IMR-90 (cell line): ENCODE measurements at regions not wholly inside any gene's neighbourhood (a gene's known extent, or its start where the extent isn't known, plus 50 kb on each side); places are given as distances from the start of the nearest gene placed in this dataset.
A peak's percentile ranks its signal among the peaks of the same experiment; 100 is the strongest.

ENCODE experiments used
- ATAC-seq: fragments of 200-7000 bp; cut with Tn5 transposase; 2 replicates; pipeline ENCODE4 v1.9.1; 2020; ENCODE audit warnings: low read depth, mild to moderate bottlenecking, moderate library complexity
- BruUV-seq: library from RNA; stranded (reverse); fragments of 400-500 nt; replicated peaks from 2 replicates; lab custom pipeline; 2021; lab: Mats Ljungman, UMichigan
- CTCF ChIA-PET: fragments of 300-600 bp; formaldehyde crosslinking; extraction: SDS; loops from one replicate; lab custom pipeline; 2021; ENCODE audit warnings: antibody characterized with exemption; lab: Yijun Ruan, JAX
- POLR2A ChIA-PET: fragments of 300-600 bp; sonication (Branson Sonifier 250); formaldehyde crosslinking; loops from one replicate; lab custom pipeline; 2022; ENCODE audit warnings: antibody characterized with exemption; ENCODE audit not compliant: unreplicated experiment; lab: Charles Lee
- DNase-seq: peaks from one replicate; pipeline ENCODE4 v3.0.0; 2013
- H2AFZ ChIP-seq: replicated peaks from 2 replicates; pipeline ENCODE3; 2013; ENCODE audit warnings: low read length, mild to moderate bottlenecking; ENCODE audit not compliant: poor library complexity
- H2AK5ac ChIP-seq: 2 replicates; pipeline ENCODE4 v1.6.1; 2013; ENCODE audit warnings: low read depth, low read length, inconsistent platforms
- H2AK9ac ChIP-seq: replicated peaks from 2 replicates; pipeline ENCODE3; 2013; ENCODE audit warnings: mild to moderate bottlenecking, low read depth, low read length, moderate library complexity; ENCODE audit not compliant: poor library complexity
- H2BK120ac ChIP-seq: 2 replicates; pipeline ENCODE4 v1.6.1; 2013; ENCODE audit warnings: low read depth, low read length, inconsistent platforms
- H2BK15ac ChIP-seq: 3 replicates; pipeline ENCODE4 v1.6.1; 2013; ENCODE audit warnings: low read depth, low read length, inconsistent platforms
- H2BK20ac ChIP-seq: 2 replicates; pipeline ENCODE4 v1.6.1; 2013; ENCODE audit warnings: low read depth, mild to moderate bottlenecking, inconsistent platforms, low read length, moderate library complexity
- H2BK5ac ChIP-seq: 2 replicates; pipeline ENCODE4 v1.6.1; 2013; ENCODE audit warnings: mild to moderate bottlenecking, low read depth, low read length, inconsistent platforms; ENCODE audit not compliant: poor library complexity, severe bottlenecking
- H3K14ac ChIP-seq: replicated peaks from 2 replicates; pipeline ENCODE4 v1.6.1; 2013; ENCODE audit warnings: low read depth, low read length, inconsistent platforms
- H3K18ac ChIP-seq: 2 replicates; pipeline ENCODE4 v1.6.1; 2013; ENCODE audit warnings: low read depth, low read length, control low read depth
- H3K23ac ChIP-seq: 2 replicates; pipeline ENCODE4 v1.6.1; 2013; ENCODE audit warnings: low read depth, low read length, inconsistent platforms
- H3K27ac ChIP-seq: 2 replicates; pipeline ENCODE4 v1.5.1; 2013; ENCODE audit warnings: mild to moderate bottlenecking, control low read depth, low read length; ENCODE audit not compliant: insufficient read depth
- H3K27me3 ChIP-seq: 2 replicates; pipeline ENCODE4 v1.6.1; 2013; ENCODE audit warnings: low read length; ENCODE audit not compliant: control insufficient read depth, insufficient read depth
- H3K36me3 ChIP-seq: 2 replicates; pipeline ENCODE4 v1.6.1; 2013; ENCODE audit warnings: low read length, mixed read lengths; ENCODE audit not compliant: control insufficient read depth, insufficient read depth
- H3K4ac ChIP-seq: 2 replicates; pipeline ENCODE4 v1.6.1; 2013; ENCODE audit warnings: low read depth, low read length, inconsistent platforms
- H3K4me1 ChIP-seq: 2 replicates; pipeline ENCODE4 v1.6.1; 2013; ENCODE audit warnings: low read length, mixed read lengths; ENCODE audit not compliant: control insufficient read depth, insufficient read depth
- H3K4me2 ChIP-seq: 2 replicates; pipeline ENCODE4 v1.6.1; 2013; ENCODE audit warnings: low read depth, mild to moderate bottlenecking, control low read depth, low read length, moderate library complexity
- H3K4me3 ChIP-seq: 2 replicates; pipeline ENCODE4 v1.5.1; 2013; ENCODE audit warnings: low read depth, mild to moderate bottlenecking, control low read depth, low read length, moderate library complexity; ENCODE audit not compliant: insufficient read depth
- H3K56ac ChIP-seq: 2 replicates; pipeline ENCODE4 v1.6.1; 2013; ENCODE audit warnings: low read length, inconsistent platforms; ENCODE audit not compliant: insufficient read depth; ENCODE audit errors: extremely low read depth
- H3K79me1 ChIP-seq, 2 experiments: 2 replicates each; pipeline ENCODE4 v1.6.1; 2013; ENCODE audit warnings: low read length in 2 of 2, inconsistent platforms in 1 of 2, low read depth in 1 of 2
- H3K9ac ChIP-seq: 2 replicates; pipeline ENCODE4 v1.6.1; 2013; ENCODE audit warnings: low read depth, low read length, control low read depth
- H3K9me1 ChIP-seq: 2 replicates; pipeline ENCODE4 v1.6.1; 2013; ENCODE audit warnings: low read length, inconsistent platforms; ENCODE audit not compliant: insufficient read depth
- H3K9me3 ChIP-seq: 2 replicates; pipeline ENCODE4 v1.6.1; 2013; ENCODE audit warnings: low read length; ENCODE audit not compliant: control insufficient read depth, insufficient read depth
- H4K20me1 ChIP-seq: 2 replicates; pipeline ENCODE4 v1.6.1; 2013; ENCODE audit warnings: low read length, inconsistent platforms; ENCODE audit not compliant: insufficient read depth
- H4K5ac ChIP-seq: 2 replicates; pipeline ENCODE4 v1.6.1; 2013; ENCODE audit warnings: mild to moderate bottlenecking, low read depth, low read length, control low read depth
- H4K8ac ChIP-seq, 2 experiments: 2 replicates each; pipeline ENCODE4 v1.6.1; 2013; ENCODE audit warnings: low read depth in 2 of 2, low read length in 2 of 2, control low read depth in 1 of 2, inconsistent platforms in 1 of 2
- H4K91ac ChIP-seq: 2 replicates; pipeline ENCODE4 v1.6.1; 2013; ENCODE audit warnings: low read depth, low read length, inconsistent platforms; ENCODE audit not compliant: insufficient read depth
- BHLHE40 ChIP-seq: fragments of 150-350 bp; IDR thresholded peaks from 2 replicates; pipeline ENCODE4 v1.6.1; 2016; ENCODE audit warnings: mild to moderate bottlenecking, low read depth, low read length
- CEBPB ChIP-seq: IDR thresholded peaks from 2 replicates; pipeline ENCODE4 v1.6.1; 2012; ENCODE audit warnings: low read depth, low read length, improper control_type of control experiment
- CHD1 ChIP-seq: IDR thresholded peaks from 2 replicates; pipeline ENCODE4 v1.6.1; 2012; ENCODE audit warnings: low read depth, low read length, improper control_type of control experiment
- ELK1 ChIP-seq: fragments of 150-350 bp; IDR thresholded peaks from 2 replicates; pipeline ENCODE4 v1.6.1; 2016; ENCODE audit warnings: low read depth, mild to moderate bottlenecking, low read length, moderate library complexity, borderline replicate concordance
- FOS ChIP-seq: fragments of 150-350 bp; IDR thresholded peaks from 2 replicates; pipeline ENCODE4 v1.6.1; 2016; ENCODE audit warnings: low read depth, low read length
- MAFK ChIP-seq: IDR thresholded peaks from 2 replicates; pipeline ENCODE4 v1.6.1; 2012; ENCODE audit warnings: low read depth, low read length, improper control_type of control experiment
- MAZ ChIP-seq: IDR thresholded peaks from 2 replicates; pipeline ENCODE4 v1.6.1; 2012; ENCODE audit warnings: low read depth, mild to moderate bottlenecking, low read length, improper control_type of control experiment, moderate library complexity, borderline replicate concordance
- MXI1 ChIP-seq: IDR thresholded peaks from 2 replicates; pipeline ENCODE4 v1.6.1; 2012; ENCODE audit warnings: low read depth, mild to moderate bottlenecking, low read length, moderate library complexity, borderline replicate concordance
- NFE2L2 ChIP-seq: fragments of 150-350 bp; IDR thresholded peaks from 2 replicates; pipeline ENCODE4 v1.6.1; 2016; ENCODE audit warnings: low read depth, mild to moderate bottlenecking, low read length
- POLR2A ChIP-seq: IDR thresholded peaks from 2 replicates; pipeline ENCODE4 v1.6.1; 2012; ENCODE audit warnings: mild to moderate bottlenecking, low read depth, low read length
- RAD21 ChIP-seq: IDR thresholded peaks from 2 replicates; pipeline ENCODE4 v1.6.1; 2012; ENCODE audit warnings: low read length, improper control_type of control experiment
- RCOR1 ChIP-seq: IDR thresholded peaks from 2 replicates; pipeline ENCODE4 v1.6.1; 2012; ENCODE audit warnings: mild to moderate bottlenecking, low read length, improper control_type of control experiment; ENCODE audit not compliant: insufficient replicate concordance
- RFX5 ChIP-seq: IDR thresholded peaks from 2 replicates; pipeline ENCODE4 v1.8.0; 2012; ENCODE audit warnings: low read depth, mild to moderate bottlenecking, low read length, moderate library complexity
- SMC3 ChIP-seq: fragments of 150-350 bp; IDR thresholded peaks from 2 replicates; pipeline ENCODE4 v1.6.1; 2016; ENCODE audit warnings: low read depth, mild to moderate bottlenecking, antibody characterized with exemption, low read length, moderate library complexity
- USF2 ChIP-seq: fragments of 150-350 bp; IDR thresholded peaks from 2 replicates; pipeline ENCODE4 v1.6.1; 2017; ENCODE audit warnings: mild to moderate bottlenecking, antibody characterized with exemption, low read length, low read depth
- WGBS, 2 experiments: methylation state at CpG; one replicate each; pipeline versions ENCODE4 v1.1.5 to v1.1.7; 2013; ENCODE audit warnings: missing lambda C conversion rate in 2 of 2; ENCODE audit not compliant: insufficient read length in 1 of 2; ENCODE audit errors: extremely low coverage in 2 of 2; 5-methylcytosine and 5-hydroxymethylcytosine counted together
- dilution Hi-C: fragments of 300-500 bp; cut with HindIII; formaldehyde crosslinking; loops from one replicate; pipeline ENCODE4 v1.14.3; 2018; ENCODE audit warnings: low sequenced_read_pairs; ENCODE audit not compliant: unreplicated experiment
- in situ Hi-C: fragments of 300-500 bp; cut with MboI; formaldehyde crosslinking; loops from 3 replicates; pipeline ENCODE4 v1.14.3; 2019; ENCODE audit warnings: low sequenced_read_pairs, inconsistent platforms, mixed read lengths
- intact Hi-C: fragments of 100-400 bp; cut with micrococcal nuclease; formaldehyde crosslinking; loops from 2 replicates; pipeline ENCODE4 v1.10.0; 2022
- TF ChIP-seq, protein P1 (sequence below): conservative IDR thresholded peaks from 2 replicates; pipeline ENCODE4 v1.5.1; 2012; ENCODE audit warnings: mild to moderate bottlenecking, low read depth, low read length, improper control_type of control experiment

DNA sequence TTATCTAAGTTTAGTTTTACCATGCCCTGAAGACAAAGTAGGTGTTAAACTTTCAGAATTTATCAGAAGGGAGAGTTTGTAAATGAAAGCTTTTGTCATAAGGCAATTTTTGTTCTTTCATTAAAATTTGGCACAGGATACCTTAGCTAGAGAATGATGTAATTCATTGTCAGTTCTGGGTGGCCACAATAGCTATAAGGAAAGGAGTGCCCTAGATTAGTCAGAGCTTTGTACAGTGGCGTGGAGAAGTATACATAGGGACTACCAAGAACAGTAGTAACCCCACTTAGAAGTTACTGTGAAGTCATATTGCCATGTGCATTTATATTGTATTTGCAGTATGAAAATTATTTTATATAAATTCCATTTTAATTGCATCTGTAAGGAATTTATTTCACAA, 126.3 kb upstream of the CARD18 start:
- Histone ChIP-seq H4K5ac (no peak overlapping the region), H3K4ac (no peak overlapping the region), H3K4me2 (no peak overlapping the region), H2BK20ac (no peak overlapping the region), H3K14ac (no peak overlapping the region), H2BK15ac (no peak overlapping the region), H3K36me3 (no peaks in the 10 kb centered on the region), H2BK120ac (no peak overlapping the region), H3K79me1 (no peaks in the 10 kb centered on the region), H3K18ac (no peak overlapping the region), H4K91ac (no peak overlapping the region), H3K9me1 (no peaks in the 10 kb centered on the region), H3K9me3 (no peaks in the 10 kb centered on the region), H3K27ac (no peak overlapping the region), H3K23ac (no peak overlapping the region), H2AFZ (no peak overlapping the region), H2AK5ac (no peak overlapping the region), H2BK5ac (no peak overlapping the region), H3K4me3 (no peak overlapping the region), H3K56ac (no peak overlapping the region), H3K9ac (no peak overlapping the region), H3K27me3 (no peaks in the 10 kb centered on the region), H2AK9ac (no peak overlapping the region), H4K8ac (no peak overlapping the region), H4K20me1 (no peaks in the 10 kb centered on the region), H3K4me1 (no peaks in the 10 kb centered on the region)
- ChIA-PET CTCF (no interaction called here), POLR2A (no interaction called here)
- no TSS peak for BruUV-seq
- dilution Hi-C loops: no loop called here
- in situ Hi-C loops: no loop called here
- DNase-seq (peak; percentile 48), ATAC-seq (no peak)
- TF ChIP-seq BHLHE40 (no peak), MAZ (no peak), POLR2A (no peak), RAD21 (no peak), NFE2L2 (no peak), CEBPB (no peak), SMC3 (no peak), RFX5 (no peak), MXI1 (no peak), FOS (no peak), RCOR1 (no peak), CHD1 (no peak), MAFK (no peak), USF2 (no peak), ELK1 (no peak)
- TF ChIP-seq, protein P1, sequence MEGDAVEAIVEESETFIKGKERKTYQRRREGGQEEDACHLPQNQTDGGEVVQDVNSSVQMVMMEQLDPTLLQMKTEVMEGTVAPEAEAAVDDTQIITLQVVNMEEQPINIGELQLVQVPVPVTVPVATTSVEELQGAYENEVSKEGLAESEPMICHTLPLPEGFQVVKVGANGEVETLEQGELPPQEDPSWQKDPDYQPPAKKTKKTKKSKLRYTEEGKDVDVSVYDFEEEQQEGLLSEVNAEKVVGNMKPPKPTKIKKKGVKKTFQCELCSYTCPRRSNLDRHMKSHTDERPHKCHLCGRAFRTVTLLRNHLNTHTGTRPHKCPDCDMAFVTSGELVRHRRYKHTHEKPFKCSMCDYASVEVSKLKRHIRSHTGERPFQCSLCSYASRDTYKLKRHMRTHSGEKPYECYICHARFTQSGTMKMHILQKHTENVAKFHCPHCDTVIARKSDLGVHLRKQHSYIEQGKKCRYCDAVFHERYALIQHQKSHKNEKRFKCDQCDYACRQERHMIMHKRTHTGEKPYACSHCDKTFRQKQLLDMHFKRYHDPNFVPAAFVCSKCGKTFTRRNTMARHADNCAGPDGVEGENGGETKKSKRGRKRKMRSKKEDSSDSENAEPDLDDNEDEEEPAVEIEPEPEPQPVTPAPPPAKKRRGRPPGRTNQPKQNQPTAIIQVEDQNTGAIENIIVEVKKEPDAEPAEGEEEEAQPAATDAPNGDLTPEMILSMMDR: no peak
- 100% methylated on average over 1 of the region's 1 CpG; no CpG with 5 or more reads in 1 of the 2 experiments for WGBS, 2 experiments
- intact Hi-C loops: no loop called here
